ENCODE measurements at regions not wholly inside any gene's neighbourhood (a gene's known extent, or its start where the extent isn't known, plus 50 kb on each side); places are given as distances from the start of the nearest gene placed in this dataset.
A peak's percentile ranks its signal among the peaks of the same experiment; 100 is the strongest.

- TF ChIP-seq CTCF (conservative IDR thresholded peaks at IDR 0.05; ENCODE audit: low read length) (peak; percentile 74), EZH2phosphoT487 (IDR thresholded peaks at IDR 0.05; ENCODE audit: borderline replicate concordance, low read depth, low read length) (no peak)
Measured at GRCh38 chrX:85627363-85627762, 247.9 kb upstream of the POF1B start.

All from OCI-LY7 (cell line).